GM12878 (cell line): ENCODE measurements at regions not wholly inside any gene's neighbourhood (a gene's known extent, or its start where the extent isn't known, plus 50 kb on each side); places are given as distances from the start of the nearest gene placed in this dataset.

ENCODE experiments used
- ATAC-seq: fragments of 200-7000 bp; cut with Tn5 transposase; 3 replicates; pipeline ENCODE4 v1.9.1; 2020; ENCODE audit warnings: mild to moderate bottlenecking, moderate library complexity
- BruUV-seq: library from RNA; stranded (reverse); fragments of 400-500 nt; replicated peaks from 2 replicates; lab custom pipeline; 2021; lab: Mats Ljungman, UMichigan
- CTCF ChIA-PET: fragments of 300-600 bp; sonication (Branson Sonifier 250); formaldehyde crosslinking; extraction: SDS; loops from one replicate; lab custom pipeline; 2021; ENCODE audit warnings: inconsistent platforms; lab: Yijun Ruan, JAX
- POLR2A ChIA-PET: fragments of 350-600 bp; formaldehyde crosslinking; extraction: SDS; loops from one replicate; lab custom pipeline; 2021; ENCODE audit warnings: inconsistent platforms; lab: Charles Lee
- RAD21 ChIA-PET: fragments of 300-600 bp; sonication (Branson Sonifier 250); formaldehyde crosslinking; loops from one replicate; lab custom pipeline; 2023; ENCODE audit warnings: antibody characterized with exemption; ENCODE audit not compliant: unreplicated experiment; lab: Charles Lee
- SMC1A ChIA-PET: fragments of 300-600 bp; sonication (Branson Sonifier 250); formaldehyde crosslinking; loops from one replicate; lab custom pipeline; 2023; ENCODE audit not compliant: unreplicated experiment, uncharacterized antibody; lab: Charles Lee
- DNase-seq: peaks from one replicate; pipeline ENCODE4 v3.0.0-alpha.2; 2011; ENCODE audit warnings: low read depth, low spot score
- FAIRE-seq: peaks from 3 replicates; lab custom pipeline; 2011; peaks lifted over from hg19 to GRCh38; lab: Jason Lieb, UNC
- H2AFZ ChIP-seq: 2 replicates; pipeline ENCODE4 v1.6.0; 2011; ENCODE audit warnings: low read depth, low read length, control low read depth; ENCODE audit not compliant: control insufficient read depth
- H3K27ac ChIP-seq: 2 replicates; pipeline ENCODE4 v1.5.1; 2011; ENCODE audit warnings: control low read depth; ENCODE audit not compliant: control insufficient read depth, insufficient read depth
- H3K27me3 ChIP-seq, 2 experiments: replicated peaks in 1 of 2; 2 replicates each; pipeline versions ENCODE4 v1.6.0 to v1.6.1; 2011; ENCODE audit warnings: low read length in 1 of 2; ENCODE audit not compliant: control insufficient read depth in 2 of 2, insufficient read depth in 2 of 2
- H3K36me3 ChIP-seq, 2 experiments: 2 replicates each; pipeline ENCODE4 v1.5.1; 2011; ENCODE audit warnings: low read length in 1 of 2; ENCODE audit not compliant: control insufficient read depth in 2 of 2, insufficient read depth in 2 of 2
- H3K4me1 ChIP-seq: 2 replicates; pipeline ENCODE4 v1.6.1; 2011; ENCODE audit warnings: mild to moderate bottlenecking, low read length, moderate library complexity, mixed read lengths; ENCODE audit not compliant: control insufficient read depth, insufficient read depth
- H3K4me2 ChIP-seq: 2 replicates; pipeline ENCODE4 v1.6.0; 2011; ENCODE audit warnings: control low read depth; ENCODE audit not compliant: control insufficient read depth, insufficient read depth
- H3K4me3 ChIP-seq: fragments of 200-600 bp; sonication (generic); 2 replicates; pipeline ENCODE4 v1.5.1; 2016
- H3K79me2 ChIP-seq: 2 replicates; pipeline ENCODE4 v1.6.0; 2011; ENCODE audit warnings: low read length; ENCODE audit not compliant: control insufficient read depth, insufficient read depth
- H3K9ac ChIP-seq: 2 replicates; pipeline ENCODE4 v1.8.0; 2011; ENCODE audit warnings: low read length, control low read depth, mixed read lengths; ENCODE audit not compliant: control insufficient read depth, insufficient read depth
- H3K9me3 ChIP-seq: replicated peaks from 3 replicates; pipeline ENCODE4 v1.5.1; 2011; ENCODE audit warnings: mild to moderate bottlenecking, low read length; ENCODE audit not compliant: control insufficient read depth, insufficient read depth
- H4K20me1 ChIP-seq: 2 replicates; pipeline ENCODE4 v1.6.0; 2011; ENCODE audit not compliant: control insufficient read depth, insufficient read depth
- GATAD2B ChIP-seq: fragments of 450-650 bp; conservative IDR thresholded peaks from 2 replicates; pipeline ENCODE4 v1.6.1; 2017; ENCODE audit warnings: low read depth, mild to moderate bottlenecking, moderate library complexity
- MTA2 ChIP-seq: fragments of 450-650 bp; IDR thresholded peaks from 2 replicates; pipeline ENCODE4 v1.6.1; 2016; ENCODE audit warnings: low read depth, mild to moderate bottlenecking, moderate library complexity
- NR2F1 ChIP-seq: fragments of 450-650 bp; conservative IDR thresholded peaks from 2 replicates; pipeline ENCODE4 v1.6.1; 2017; ENCODE audit warnings: mild to moderate bottlenecking
- POU2F2 ChIP-seq: IDR thresholded peaks from 3 replicates; pipeline ENCODE4 v1.6.1; 2011; ENCODE audit warnings: low read depth, mild to moderate bottlenecking, low read length, borderline replicate concordance
- RAD51 ChIP-seq: fragments of 450-650 bp; IDR thresholded peaks from 2 replicates; pipeline ENCODE4 v1.6.1; 2016; ENCODE audit warnings: moderate library complexity, mild to moderate bottlenecking, inconsistent platforms
- TBL1XR1 ChIP-seq: IDR thresholded peaks from 2 replicates; pipeline ENCODE4 v1.6.1; 2012; ENCODE audit warnings: low read depth, low read length, improper control_type of control experiment
- WGBS: methylation state at CpG from one replicate; pipeline ENCODE4 v1.1.6; 2016; ENCODE audit warnings: low lambda C conversion rate; ENCODE audit not compliant: insufficient replicate concordance, insufficient coverage; ENCODE audit errors: missing lambda C conversion rate; 5-methylcytosine and 5-hydroxymethylcytosine counted together
- in situ Hi-C: fragments of 300-500 bp; cut with MboI; formaldehyde crosslinking; loops from 9 replicates; pipeline ENCODE4 v1.14.3; 2018; ENCODE audit warnings: mixed read lengths
- intact Hi-C: fragments of 100-400 bp; cut with micrococcal nuclease; formaldehyde crosslinking; loops from one replicate; pipeline ENCODE4 v1.14.2; 2022; ENCODE audit not compliant: unreplicated experiment
- TF ChIP-seq, protein P1 (sequence below): fragments of 450-650 bp; IDR thresholded peaks from 2 replicates; pipeline ENCODE4 v1.6.1; 2017; ENCODE audit warnings: mild to moderate bottlenecking
- TF ChIP-seq, protein P2 (sequence below): fragments of 450-650 bp; IDR thresholded peaks from 2 replicates; pipeline ENCODE4 v1.6.1; 2014; ENCODE audit warnings: mild to moderate bottlenecking

DNA sequence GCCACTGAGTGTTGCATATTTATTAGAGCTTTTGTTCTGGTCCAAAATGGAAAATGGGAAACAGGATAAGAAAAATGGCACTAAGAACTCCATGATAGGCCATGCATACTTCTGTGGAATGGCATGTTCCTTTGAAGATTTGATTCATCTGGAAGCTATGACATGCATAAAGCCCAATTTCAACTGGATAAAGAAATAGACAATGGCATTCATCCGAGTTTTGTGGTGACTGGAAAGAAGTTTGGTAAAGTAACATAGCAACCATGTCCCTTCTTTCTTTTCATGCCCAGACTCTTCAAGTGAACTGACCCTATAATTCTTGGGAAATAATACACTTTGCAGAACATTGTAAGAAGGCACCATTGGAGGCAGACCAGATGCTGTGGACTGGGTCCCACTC, 368.4 kb upstream of the IL12A start:
- H4K20me1 ChIP-seq: no peaks in the 10 kb centered on the region
- no peak overlapping the region for H3K9ac ChIP-seq
- H3K79me2 ChIP-seq: no peaks in the 10 kb centered on the region
- H3K27ac ChIP-seq: no peak overlapping the region
- no peaks in the 10 kb centered on the region for H3K36me3 ChIP-seq
- RAD21 ChIA-PET: no interaction called here
- intact Hi-C loops (no loop called here), in situ Hi-C loops (no loop called here)
- TF ChIP-seq MTA2: no peak
- no peak for TF ChIP-seq TBL1XR1
- TF ChIP-seq GATAD2B: no peak
- TF ChIP-seq POU2F2: no peak
- BruUV-seq: no TSS peak
- 0% methylated on average over 1 of the region's 1 CpG for WGBS
- FAIRE-seq (no peak), DNase-seq (no peak), ATAC-seq (no peak)
- no peaks in the 10 kb centered on the region for H3K27me3 ChIP-seq
- POLR2A ChIA-PET: no interaction called here
- H3K4me3 ChIP-seq: no peak overlapping the region
- no peak overlapping the region for H3K4me2 ChIP-seq
- no peaks in the 10 kb centered on the region for H3K4me1 ChIP-seq
- SMC1A ChIA-PET: no interaction called here
- CTCF ChIA-PET: no interaction called here
- H2AFZ ChIP-seq: no peak overlapping the region
- H3K9me3 ChIP-seq: no peaks in the 10 kb centered on the region

DNA sequence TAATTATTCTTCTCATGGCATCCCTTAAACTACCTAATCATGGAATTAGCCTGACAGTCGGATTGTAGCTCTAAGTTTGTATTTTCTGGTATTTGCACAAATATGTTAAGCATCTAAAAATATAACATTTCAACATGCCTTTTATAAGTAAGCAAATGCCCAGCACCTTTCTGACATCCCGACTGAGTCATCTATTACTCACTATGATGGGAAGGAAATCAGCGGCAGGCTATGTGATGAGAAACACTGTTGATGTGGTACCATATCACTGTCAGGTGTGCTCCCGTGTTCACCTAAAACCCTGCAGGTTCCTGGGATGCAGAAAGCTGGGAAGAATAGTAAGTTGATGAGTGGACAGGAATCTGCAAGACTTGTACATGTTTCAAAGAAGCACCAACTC, 367.8 kb upstream of the IL12A start:
- ChIA-PET CTCF (no interaction called here), RAD21 (no interaction called here), SMC1A (interaction anchor here (0.6 kb wide), 1 partner anchor 9 kb away, joined by 3 read pairs; no protein-coding TSS in a partner anchor), POLR2A (no interaction called here)
- BruUV-seq: no TSS peak
- Histone ChIP-seq H3K4me3 (no peak overlapping the region), H3K4me2 (no peak overlapping the region), H3K27ac (no peak overlapping the region), H3K4me1 (no peaks in the 10 kb centered on the region), H3K9me3 (no peaks in the 10 kb centered on the region), H4K20me1 (no peaks in the 10 kb centered on the region), H3K9ac (no peak overlapping the region), H3K79me2 (no peaks in the 10 kb centered on the region), H3K27me3 (no peaks in the 10 kb centered on the region), H3K36me3 (no peaks in the 10 kb centered on the region), H2AFZ (no peak overlapping the region)
- 28% methylated on average over 4 of the region's 4 CpGs for WGBS
- FAIRE-seq (no peak), DNase-seq (no peak), ATAC-seq (no peak)
- in situ Hi-C loops (no loop called here), intact Hi-C loops (no loop called here)
- TF ChIP-seq NR2F1: no peak
- TF ChIP-seq, protein P1, sequence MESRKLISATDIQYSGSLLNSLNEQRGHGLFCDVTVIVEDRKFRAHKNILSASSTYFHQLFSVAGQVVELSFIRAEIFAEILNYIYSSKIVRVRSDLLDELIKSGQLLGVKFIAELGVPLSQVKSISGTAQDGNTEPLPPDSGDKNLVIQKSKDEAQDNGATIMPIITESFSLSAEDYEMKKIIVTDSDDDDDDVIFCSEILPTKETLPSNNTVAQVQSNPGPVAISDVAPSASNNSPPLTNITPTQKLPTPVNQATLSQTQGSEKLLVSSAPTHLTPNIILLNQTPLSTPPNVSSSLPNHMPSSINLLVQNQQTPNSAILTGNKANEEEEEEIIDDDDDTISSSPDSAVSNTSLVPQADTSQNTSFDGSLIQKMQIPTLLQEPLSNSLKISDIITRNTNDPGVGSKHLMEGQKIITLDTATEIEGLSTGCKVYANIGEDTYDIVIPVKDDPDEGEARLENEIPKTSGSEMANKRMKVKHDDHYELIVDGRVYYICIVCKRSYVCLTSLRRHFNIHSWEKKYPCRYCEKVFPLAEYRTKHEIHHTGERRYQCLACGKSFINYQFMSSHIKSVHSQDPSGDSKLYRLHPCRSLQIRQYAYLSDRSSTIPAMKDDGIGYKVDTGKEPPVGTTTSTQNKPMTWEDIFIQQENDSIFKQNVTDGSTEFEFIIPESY: no peak
- TF ChIP-seq RAD51: no peak
- TF ChIP-seq, protein P2, sequence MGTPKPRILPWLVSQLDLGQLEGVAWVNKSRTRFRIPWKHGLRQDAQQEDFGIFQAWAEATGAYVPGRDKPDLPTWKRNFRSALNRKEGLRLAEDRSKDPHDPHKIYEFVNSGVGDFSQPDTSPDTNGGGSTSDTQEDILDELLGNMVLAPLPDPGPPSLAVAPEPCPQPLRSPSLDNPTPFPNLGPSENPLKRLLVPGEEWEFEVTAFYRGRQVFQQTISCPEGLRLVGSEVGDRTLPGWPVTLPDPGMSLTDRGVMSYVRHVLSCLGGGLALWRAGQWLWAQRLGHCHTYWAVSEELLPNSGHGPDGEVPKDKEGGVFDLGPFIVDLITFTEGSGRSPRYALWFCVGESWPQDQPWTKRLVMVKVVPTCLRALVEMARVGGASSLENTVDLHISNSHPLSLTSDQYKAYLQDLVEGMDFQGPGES: no peak
